ENCODE measurements at regions not wholly inside any gene's neighbourhood (a gene's known extent, or its start where the extent isn't known, plus 50 kb on each side); places are given as distances from the start of the nearest gene placed in this dataset.

DNA sequence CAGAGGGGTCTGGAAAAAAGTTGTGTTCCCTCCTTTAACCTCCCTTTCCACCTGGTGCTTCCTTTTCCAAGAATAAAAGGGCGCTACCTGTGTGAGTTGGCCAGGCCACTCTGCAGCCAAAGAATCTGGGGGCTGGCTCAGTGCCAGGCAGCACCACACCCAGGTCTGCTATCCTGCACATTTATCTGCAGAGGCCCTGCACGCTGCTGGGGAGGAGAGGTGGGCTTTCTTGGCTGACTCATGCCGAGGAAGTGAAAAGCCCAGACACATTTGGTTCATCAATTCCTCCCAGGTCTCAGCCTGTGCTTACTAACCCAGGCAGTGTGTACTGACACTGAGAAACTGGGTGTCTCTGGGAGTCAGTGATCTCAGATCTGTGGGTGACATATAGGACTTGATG is 79.8 kb upstream of the F3 start:
- peaks cover 0 to 15% of the 10 kb centered on the region in 2 experiments for H3K9me3 ChIP-seq (ENCODE audit: control insufficient read depth in 1 of 2, insufficient read depth in 1 of 2, low read length in 2 of 2)
- no peak for ATAC-seq (ENCODE audit: poor library complexity)
- no peak overlapping the region for H3K27ac Mint-ChIP-seq

DNA sequence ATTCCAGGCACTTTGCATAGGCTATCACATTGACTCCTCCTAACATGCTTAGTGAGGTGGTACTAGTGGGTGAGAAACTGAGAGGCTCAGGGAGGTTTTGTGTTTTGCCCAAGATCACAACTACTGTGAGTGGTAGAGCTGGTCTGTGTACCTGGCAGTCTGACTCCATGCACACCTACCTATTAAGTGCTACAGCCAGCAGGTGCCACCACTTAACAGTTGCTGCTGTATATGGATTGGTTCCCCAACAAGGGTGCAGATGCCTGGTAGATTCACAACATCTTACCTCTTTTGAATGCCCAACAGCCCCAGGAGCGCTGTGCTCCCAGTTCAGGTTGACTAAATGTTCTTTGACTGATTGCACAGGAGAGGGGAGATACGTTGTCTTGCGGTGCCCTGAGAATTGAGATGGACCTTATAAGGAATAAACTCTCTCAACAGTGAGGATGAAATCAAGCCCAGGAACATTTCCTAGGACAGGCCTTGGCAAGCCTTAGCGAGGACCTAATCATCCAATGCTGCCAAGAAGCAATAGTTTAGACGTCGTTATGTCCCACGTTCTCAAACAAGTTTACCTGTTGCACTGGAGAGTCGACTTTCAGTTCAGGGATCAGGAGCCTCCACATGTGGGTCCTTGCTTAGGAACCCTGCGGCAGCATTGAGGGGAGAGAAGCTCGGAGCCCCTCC is 78.9 kb upstream of the F3 start:
- Histone ChIP-seq H3K27ac (ENCODE audit: low read depth in 1 of 2, low read length in 2 of 2) (no peak overlapping the region), H3K4me3 (ENCODE audit: low read length) (no peak overlapping the region), H3K9me3 (ENCODE audit: control insufficient read depth in 1 of 2, insufficient read depth in 1 of 2, low read length in 2 of 2) (peaks cover 0 to 15% of the 10 kb centered on the region in 2 experiments), H3K4me1 (ENCODE audit: insufficient read depth, low read length) (no peaks in the 10 kb centered on the region), H3K36me3 (ENCODE audit: insufficient read depth, low read length) (no peaks in the 10 kb centered on the region), H3K27me3 (ENCODE audit: control insufficient read depth in 1 of 2, insufficient read depth in 2 of 2, low read length in 2 of 2) (peaks cover 0 to 2% of the 10 kb centered on the region in 2 experiments)
- H3K36me3 Mint-ChIP-seq (ENCODE audit: low read depth) = no peaks in the 10 kb centered on the region
- ATAC-seq (ENCODE audit: poor library complexity) = no peak
- ChIA-PET CTCF (no interaction called here), POLR2A (no interaction called here)
- no peak overlapping the region for H3K4me3 Mint-ChIP-seq
- intact Hi-C loops (cut with DNase I, micrococcal nuclease) = no loop called here
- peaks cover 15% of the 10 kb centered on the region for H3K27me3 Mint-ChIP-seq
- H3K27ac Mint-ChIP-seq = no peak overlapping the region
- no peaks in the 10 kb centered on the region for H3K4me1 Mint-ChIP-seq (ENCODE audit: low read depth)
- no peaks in the 10 kb centered on the region for H3K9me3 Mint-ChIP-seq
- TF ChIP-seq, protein P1, sequence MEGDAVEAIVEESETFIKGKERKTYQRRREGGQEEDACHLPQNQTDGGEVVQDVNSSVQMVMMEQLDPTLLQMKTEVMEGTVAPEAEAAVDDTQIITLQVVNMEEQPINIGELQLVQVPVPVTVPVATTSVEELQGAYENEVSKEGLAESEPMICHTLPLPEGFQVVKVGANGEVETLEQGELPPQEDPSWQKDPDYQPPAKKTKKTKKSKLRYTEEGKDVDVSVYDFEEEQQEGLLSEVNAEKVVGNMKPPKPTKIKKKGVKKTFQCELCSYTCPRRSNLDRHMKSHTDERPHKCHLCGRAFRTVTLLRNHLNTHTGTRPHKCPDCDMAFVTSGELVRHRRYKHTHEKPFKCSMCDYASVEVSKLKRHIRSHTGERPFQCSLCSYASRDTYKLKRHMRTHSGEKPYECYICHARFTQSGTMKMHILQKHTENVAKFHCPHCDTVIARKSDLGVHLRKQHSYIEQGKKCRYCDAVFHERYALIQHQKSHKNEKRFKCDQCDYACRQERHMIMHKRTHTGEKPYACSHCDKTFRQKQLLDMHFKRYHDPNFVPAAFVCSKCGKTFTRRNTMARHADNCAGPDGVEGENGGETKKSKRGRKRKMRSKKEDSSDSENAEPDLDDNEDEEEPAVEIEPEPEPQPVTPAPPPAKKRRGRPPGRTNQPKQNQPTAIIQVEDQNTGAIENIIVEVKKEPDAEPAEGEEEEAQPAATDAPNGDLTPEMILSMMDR (IDR thresholded peaks at IDR 0.05) = no peak
- DNase-seq = no peak

More for the DNA sequence above, 79.8 kb upstream of the F3 start:
- TF ChIP-seq, protein P1 (IDR thresholded peaks at IDR 0.05) = no peak
- Histone ChIP-seq H3K4me1 (ENCODE audit: insufficient read depth, low read length) (no peaks in the 10 kb centered on the region), H3K27ac (ENCODE audit: low read depth in 1 of 2, low read length in 2 of 2) (no peak overlapping the region), H3K36me3 (ENCODE audit: insufficient read depth, low read length) (no peaks in the 10 kb centered on the region), H3K4me3 (ENCODE audit: low read length) (no peak overlapping the region), H3K27me3 (ENCODE audit: control insufficient read depth in 1 of 2, insufficient read depth in 2 of 2, low read length in 2 of 2) (peaks cover 0 to 2% of the 10 kb centered on the region in 2 experiments)
- H3K27me3 Mint-ChIP-seq = peaks cover 15% of the 10 kb centered on the region
- POLR2A ChIA-PET = no interaction called here
- H3K4me3 Mint-ChIP-seq = no peak overlapping the region
- no peaks in the 10 kb centered on the region for H3K36me3 Mint-ChIP-seq (ENCODE audit: low read depth)
- intact Hi-C loops (cut with DNase I, micrococcal nuclease) = no loop called here
- H3K9me3 Mint-ChIP-seq = no peaks in the 10 kb centered on the region
- H3K4me1 Mint-ChIP-seq (ENCODE audit: low read depth) = no peaks in the 10 kb centered on the region
- CTCF ChIA-PET = no interaction called here
- no peak for DNase-seq

DNA sequence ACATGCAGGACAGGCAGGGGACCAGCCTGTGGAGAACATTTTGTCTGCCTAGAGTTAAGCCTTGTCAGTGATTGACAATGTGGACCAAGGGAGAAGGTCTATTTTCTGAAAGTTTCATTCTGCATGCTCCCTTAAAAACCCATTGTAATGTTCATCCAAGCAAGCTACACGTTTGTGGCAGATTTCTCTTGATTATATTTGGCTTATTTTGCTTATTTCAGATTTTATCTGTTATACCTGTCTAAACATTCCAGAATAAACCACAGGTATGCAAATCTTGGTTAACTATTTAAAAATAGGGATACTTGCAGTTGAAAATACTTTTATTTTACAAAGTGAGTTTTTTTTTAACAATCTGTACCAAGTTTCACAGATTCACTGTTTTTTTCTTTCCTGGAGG is 78.2 kb upstream of the F3 start:
- intact Hi-C loops (cut with DNase I, micrococcal nuclease) = no loop called here
- DNase-seq (no peak), ATAC-seq (ENCODE audit: poor library complexity) (no peak)
- peaks cover 2% of the 10 kb centered on the region for H3K4me1 ChIP-seq (ENCODE audit: insufficient read depth, low read length)
- peaks cover 0 to 15% of the 10 kb centered on the region in 2 experiments for H3K9me3 ChIP-seq (ENCODE audit: control insufficient read depth in 1 of 2, insufficient read depth in 1 of 2, low read length in 2 of 2)
- peaks cover 0 to 2% of the 10 kb centered on the region in 2 experiments for H3K27me3 ChIP-seq (ENCODE audit: control insufficient read depth in 1 of 2, insufficient read depth in 2 of 2, low read length in 2 of 2)
- H3K36me3 ChIP-seq (ENCODE audit: insufficient read depth, low read length) = no peaks in the 10 kb centered on the region
- Mint-ChIP-seq H3K9me3 (no peaks in the 10 kb centered on the region), H3K27ac (no peak overlapping the region), H3K4me3 (no peak overlapping the region), H3K4me1 (ENCODE audit: low read depth) (no peaks in the 10 kb centered on the region), H3K27me3 (peaks cover 15% of the 10 kb centered on the region), H3K36me3 (ENCODE audit: low read depth) (no peaks in the 10 kb centered on the region)
- ChIA-PET POLR2A (no interaction called here), CTCF (no interaction called here)
- no peak overlapping the region for H3K27ac ChIP-seq (ENCODE audit: low read depth in 1 of 2, low read length in 2 of 2)
- H3K4me3 ChIP-seq (ENCODE audit: low read length) = no peak overlapping the region
- TF ChIP-seq, protein P1 (IDR thresholded peaks at IDR 0.05) = no peak

Measured in CD4-positive, alpha-beta T cell (primary cell).